ENCODE measurements at regions not wholly inside any gene's neighbourhood (a gene's known extent, or its start where the extent isn't known, plus 50 kb on each side); places are given as distances from the start of the nearest gene placed in this dataset.
A peak's percentile ranks its signal among the peaks of the same experiment; 100 is the strongest.
"Not testable (repeated sequence)": the region's sequence is repeated elsewhere in the genome, so short reads cannot be mapped to it uniquely, and the experiment has no call there.

GRCh38 chr6:27854421-27854820 lies 57.8 kb downstream of the OR2B2 start:
- FAIRE-seq, result no peak

GRCh38 chr6:27851440-27851839 lies 60.8 kb downstream of the OR2B2 start:
- FAIRE-seq, result no peak

- not testable (repeated sequence) for FAIRE-seq
Measured at GRCh38 chr6:27849001-27849400, 63.2 kb downstream of the OR2B2 start.

- no peak for FAIRE-seq
Measured at GRCh38 chr6:27847706-27848105, 64.5 kb downstream of the OR2B2 start.

GRCh38 chr6:27840572-27840971 lies 71.6 kb downstream of the OR2B2 start:
- FAIRE-seq, result no peak

- peak; percentile 96 for FAIRE-seq
Measured at GRCh38 chr6:27839626-27840475, 72.3 kb downstream of the OR2B2 start.

GRCh38 chr6:27838945-27839625 lies 73.1 kb downstream of the OR2B2 start:
- FAIRE-seq, result no peak

GRCh38 chr6:27838058-27838944 lies 73.9 kb downstream of the OR2B2 start:
- FAIRE-seq, result peak; percentile 99

GRCh38 chr6:27837625-27838057 lies 74.6 kb downstream of the OR2B2 start:
- FAIRE-seq, result no peak

GRCh38 chr6:27836783-27837624 lies 75.2 kb downstream of the OR2B2 start:
- FAIRE-seq, result no peak

- no peak for FAIRE-seq
Measured at GRCh38 chr6:27836141-27836782, 75.9 kb downstream of the OR2B2 start.

- no peak for FAIRE-seq
Measured at GRCh38 chr6:27834879-27835549, 77.2 kb downstream of the OR2B2 start.

GRCh38 chr6:27834384-27834783 lies 77.8 kb downstream of the OR2B2 start:
- no peak for FAIRE-seq

- peak; percentile 85 for FAIRE-seq
Measured at GRCh38 chr6:27831434-27832081, 80.6 kb downstream of the OR2B2 start.

GRCh38 chr6:27830600-27831433 lies 81.4 kb downstream of the OR2B2 start:
- not testable (repeated sequence) for FAIRE-seq

- no peak for FAIRE-seq
Measured at GRCh38 chr6:27830212-27830599, 82.0 kb downstream of the OR2B2 start.

- no peak for FAIRE-seq
Measured at GRCh38 chr6:27829453-27830211, 82.6 kb downstream of the OR2B2 start.

- FAIRE-seq, result not testable (repeated sequence)
Measured at GRCh38 chr6:27827477-27827876, 84.7 kb downstream of the OR2B2 start.

- not testable (repeated sequence) for FAIRE-seq
Measured at GRCh38 chr6:27826612-27826985, 85.6 kb downstream of the OR2B2 start.

Measured in A204.1 (cell line).